Thyroid gland (tissue), 4 donors: ENCODE measurements at regions not wholly inside any gene's neighbourhood (a gene's known extent, or its start where the extent isn't known, plus 50 kb on each side); places are given as distances from the start of the nearest gene placed in this dataset.

Experiments
- DNase-seq, 2 donors: peaks; one replicate each; pipeline ENCODE4 v3.0.0-alpha.2; 2019
- H3K27ac ChIP-seq, 3 donors: fragments of 200-600 bp; sonication (generic); 1 replicate in 2 of 3; 2 replicates in 1 of 3; pipeline ENCODE4 v1.5.1; 2016 to 2019; ENCODE audit warnings: mild to moderate bottlenecking in 1 of 3, moderate library complexity in 1 of 3
- H3K27me3 ChIP-seq: fragments of 200-600 bp; sonication (generic); one replicate; pipeline ENCODE4 v1.5.1; 2019
- H3K36me3 ChIP-seq, 2 donors: fragments of 200-600 bp; sonication (generic); one replicate each; pipeline ENCODE4 v1.5.1; 2016 to 2019
- H3K4me1 ChIP-seq, 2 donors: fragments of 200-600 bp; sonication (generic); one replicate each; pipeline ENCODE4 v1.5.1; 2017 to 2019
- H3K4me3 ChIP-seq, 3 donors: fragments of 200-600 bp; sonication (generic); replicated peaks in 1 of 3; 1 replicate in 2 of 3; 2 replicates in 1 of 3; pipeline ENCODE4 v1.5.1; 2016; ENCODE audit warnings: mild to moderate bottlenecking in 1 of 3
- H3K9me3 ChIP-seq: fragments of 200-600 bp; sonication (generic); one replicate; pipeline ENCODE4 v1.5.1; 2017
- CTCF ChIP-seq, 6 experiments: fragments of 200-600 bp in 3 of 6; fragments of 450-650 bp in 3 of 6; sonication (generic) in 3 of 6; IDR thresholded peaks; one replicate each; pipeline ENCODE4 v1.5.1; 2016 to 2019; ENCODE audit warnings: antibody characterized with exemption in 6 of 6, mild to moderate bottlenecking in 2 of 6, inconsistent platforms in 1 of 6, moderate library complexity in 1 of 6
- POLR2A ChIP-seq, 2 donors: fragments of 450-650 bp; IDR thresholded peaks; one replicate each; pipeline ENCODE4 v1.6.1; 2017; ENCODE audit warnings: antibody characterized with exemption in 2 of 2, mild to moderate bottlenecking in 2 of 2, moderate library complexity in 1 of 2
- WGBS, 2 donors: methylation state at CpG; one replicate each; pipeline ENCODE4 v1.1.5; 2017; 5-methylcytosine and 5-hydroxymethylcytosine counted together
- intact Hi-C: fragments of 100-400 bp; cut with DNase I; formaldehyde crosslinking; loops from one replicate; pipeline ENCODE4 v1.15.1; 2023

DNA sequence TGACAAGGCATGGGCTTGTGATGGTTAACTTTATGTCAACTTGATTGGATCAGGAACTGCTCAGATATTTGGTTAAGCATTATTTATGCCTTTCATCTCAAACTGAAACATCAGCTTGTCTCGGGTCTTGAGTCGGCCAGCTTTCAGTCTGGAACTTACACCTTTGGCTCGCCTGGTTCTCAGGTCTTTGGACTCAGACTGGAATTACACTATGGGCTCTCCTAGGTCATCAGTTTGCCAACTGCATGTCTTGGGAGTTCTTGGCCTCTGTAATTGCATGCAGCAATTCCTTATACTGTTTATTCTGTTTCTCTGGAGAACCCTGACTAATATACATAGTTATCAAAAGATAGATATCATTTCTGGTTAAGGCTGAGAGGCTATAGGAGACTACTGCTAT, 653.7 kb downstream of the ADGRL2 start:
- Histone ChIP-seq H3K36me3 (no peaks in the 10 kb centered on the region), H3K4me1 (no peaks in the 10 kb centered on the region), H3K4me3 (no peak overlapping the region), H3K9me3 (no peaks in the 10 kb centered on the region), H3K27ac (no peak overlapping the region), H3K27me3 (no peaks in the 10 kb centered on the region)
- DNase-seq: no peak
- intact Hi-C loops: no loop called here
- 85 to 95% methylated on average over 3 of the region's 3 CpGs for WGBS, 2 donors
- TF ChIP-seq POLR2A (IDR thresholded peaks at IDR 0.05): no peak
- TF ChIP-seq CTCF (IDR thresholded peaks at IDR 0.05): no peak

GRCh38 chr1:82453511-82454185, 652.9 kb downstream of the ADGRL2 start:
- Histone ChIP-seq H3K9me3 (no peaks in the 10 kb centered on the region), H3K27me3 (no peaks in the 10 kb centered on the region), H3K27ac (no peak overlapping the region), H3K4me1 (no peaks in the 10 kb centered on the region), H3K36me3 (no peaks in the 10 kb centered on the region), H3K4me3 (no peak overlapping the region)
- no peak for DNase-seq
- intact Hi-C loops: no loop called here
- 80 to 90% methylated on average over 1 of the region's 1 CpG for WGBS, 2 donors
- TF ChIP-seq POLR2A (IDR thresholded peaks at IDR 0.05) (no peak), CTCF (IDR thresholded peaks at IDR 0.05) (no peak)

GRCh38 chr1:82452096-82452495, 651.4 kb downstream of the ADGRL2 start:
- Histone ChIP-seq H3K4me3 (no peak overlapping the region), H3K4me1 (no peaks in the 10 kb centered on the region), H3K27me3 (no peaks in the 10 kb centered on the region), H3K27ac (no peak overlapping the region), H3K36me3 (no peaks in the 10 kb centered on the region), H3K9me3 (no peaks in the 10 kb centered on the region)
- no peak for DNase-seq
- intact Hi-C loops: no loop called here
- TF ChIP-seq POLR2A (IDR thresholded peaks at IDR 0.05) (no peak), CTCF (IDR thresholded peaks at IDR 0.05) (no peak)

DNA sequence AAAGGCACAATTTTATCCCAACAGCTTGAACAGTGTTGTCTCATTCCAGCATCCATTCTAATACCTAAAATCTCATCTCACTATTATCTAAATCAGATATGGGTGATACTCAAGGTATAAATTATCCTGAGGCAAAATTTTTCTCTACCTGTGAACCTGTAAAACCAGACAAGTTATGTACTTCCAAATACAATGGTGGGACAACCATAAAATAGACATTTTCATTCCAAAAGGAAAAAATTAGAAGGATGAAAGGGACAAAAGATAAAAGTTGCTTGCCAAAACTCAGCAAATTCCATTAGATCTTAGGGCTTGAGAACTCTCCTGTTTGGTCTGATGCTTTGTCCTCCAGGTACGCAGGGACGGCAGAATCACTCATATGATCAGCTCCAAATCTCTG, 650.5 kb downstream of the ADGRL2 start:
- intact Hi-C loops: no loop called here
- no peak for TF ChIP-seq POLR2A (IDR thresholded peaks at IDR 0.05)
- TF ChIP-seq CTCF (IDR thresholded peaks at IDR 0.05): no peak
- no peak overlapping the region for H3K4me3 ChIP-seq
- no peaks in the 10 kb centered on the region for H3K36me3 ChIP-seq
- H3K27ac ChIP-seq: no peak overlapping the region
- WGBS, 2 donors: 83 to 95% methylated on average over 2 of the region's 2 CpGs
- no peaks in the 10 kb centered on the region for H3K4me1 ChIP-seq
- DNase-seq: no peak
- H3K27me3 ChIP-seq: no peaks in the 10 kb centered on the region
- no peaks in the 10 kb centered on the region for H3K9me3 ChIP-seq

DNA sequence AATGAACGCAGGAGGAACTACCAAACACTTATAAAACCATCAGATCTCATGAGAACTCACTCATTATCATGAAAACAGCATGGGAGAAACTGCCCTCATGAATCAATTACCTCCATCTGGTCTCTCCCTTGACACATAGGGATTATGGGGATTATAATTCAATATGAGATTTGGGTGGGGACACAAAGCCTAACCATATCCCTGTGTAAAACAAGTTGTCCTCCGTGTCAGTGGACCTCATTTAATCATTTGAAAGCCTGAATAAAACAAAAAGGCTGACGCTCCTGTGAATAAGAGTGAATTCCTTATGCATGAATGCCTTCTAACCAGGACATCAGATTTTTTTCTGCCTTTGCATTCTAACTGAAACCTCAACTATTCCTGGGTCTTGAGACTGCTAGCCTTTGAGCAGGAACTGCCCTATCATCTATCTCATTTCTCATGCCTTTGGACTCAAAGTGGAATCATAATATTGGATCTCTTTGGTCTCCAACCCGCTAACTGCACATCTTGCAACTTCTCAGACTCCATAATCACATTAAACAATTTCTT, 648.8 kb downstream of the ADGRL2 start:
- WGBS, 2 donors: 77 to 82% methylated on average over 4 of the region's 4 CpGs
- no peak overlapping the region for H3K4me3 ChIP-seq

More for the DNA sequence above, 648.8 kb downstream of the ADGRL2 start:
- TF ChIP-seq POLR2A (IDR thresholded peaks at IDR 0.05) (no peak), CTCF (IDR thresholded peaks at IDR 0.05) (no peak)
- no peaks in the 10 kb centered on the region for H3K27me3 ChIP-seq
- intact Hi-C loops: no loop called here
- no peak overlapping the region for H3K27ac ChIP-seq
- no peaks in the 10 kb centered on the region for H3K36me3 ChIP-seq
- H3K4me1 ChIP-seq: no peaks in the 10 kb centered on the region
- DNase-seq: no peak
- H3K9me3 ChIP-seq: no peaks in the 10 kb centered on the region
